ENCODE measurements at regions not wholly inside any gene's neighbourhood (a gene's known extent, or its start where the extent isn't known, plus 50 kb on each side); places are given as distances from the start of the nearest gene placed in this dataset.
"Not testable (repeated sequence)": the region's sequence is repeated elsewhere in the genome, so short reads cannot be mapped to it uniquely, and the experiment has no call there.

- intact Hi-C loops (cut with DNase I), result no loop called here
- Histone ChIP-seq H3K27me3 (no peaks in the 10 kb centered on the region), H3K4me1 (no peaks in the 10 kb centered on the region), H3K4me3 (no peak overlapping the region), H3K9me3 (no peaks in the 10 kb centered on the region), H3K36me3 (no peaks in the 10 kb centered on the region), H3K27ac (no peak overlapping the region)
- no peak for ATAC-seq
- no peak for DNase-seq
- TF ChIP-seq CTCF (IDR thresholded peaks at IDR 0.05), result no peak
Measured at GRCh38 chr9:26133537-26133936, 455.3 kb upstream of the TUSC1 start.

GRCh38 chr9:26132746-26133312 lies 454.6 kb upstream of the TUSC1 start:
- no peak for TF ChIP-seq CTCF (IDR thresholded peaks at IDR 0.05)
- Histone ChIP-seq H3K4me1 (no peaks in the 10 kb centered on the region), H3K36me3 (no peaks in the 10 kb centered on the region), H3K9me3 (no peaks in the 10 kb centered on the region), H3K27me3 (no peaks in the 10 kb centered on the region), H3K4me3 (no peak overlapping the region), H3K27ac (no peak overlapping the region)
- ATAC-seq (no peak), DNase-seq (no peak)
- intact Hi-C loops (cut with DNase I), result no loop called here

- Histone ChIP-seq H3K9me3 (no peaks in the 10 kb centered on the region), H3K27me3 (no peaks in the 10 kb centered on the region), H3K4me1 (no peaks in the 10 kb centered on the region), H3K27ac (no peak overlapping the region), H3K4me3 (no peak overlapping the region), H3K36me3 (no peaks in the 10 kb centered on the region)
- TF ChIP-seq CTCF (IDR thresholded peaks at IDR 0.05), result no peak
- ATAC-seq (no peak), DNase-seq (no peak)
- intact Hi-C loops (cut with DNase I), result no loop called here
Measured at GRCh38 chr9:26131886-26132285, 453.6 kb upstream of the TUSC1 start.

GRCh38 chr9:26129217-26129616 lies 451.0 kb upstream of the TUSC1 start:
- intact Hi-C loops (cut with DNase I), result no loop called here
- Histone ChIP-seq H3K4me1 (no peaks in the 10 kb centered on the region), H3K27ac (no peak overlapping the region), H3K36me3 (no peaks in the 10 kb centered on the region), H3K4me3 (no peak overlapping the region), H3K27me3 (no peaks in the 10 kb centered on the region), H3K9me3 (no peaks in the 10 kb centered on the region)
- DNase-seq (no peak), ATAC-seq (no peak)
- TF ChIP-seq CTCF (IDR thresholded peaks at IDR 0.05), result no peak

GRCh38 chr9:26125693-26126092 lies 447.4 kb upstream of the TUSC1 start:
- intact Hi-C loops (cut with DNase I), result no loop called here

DNA sequence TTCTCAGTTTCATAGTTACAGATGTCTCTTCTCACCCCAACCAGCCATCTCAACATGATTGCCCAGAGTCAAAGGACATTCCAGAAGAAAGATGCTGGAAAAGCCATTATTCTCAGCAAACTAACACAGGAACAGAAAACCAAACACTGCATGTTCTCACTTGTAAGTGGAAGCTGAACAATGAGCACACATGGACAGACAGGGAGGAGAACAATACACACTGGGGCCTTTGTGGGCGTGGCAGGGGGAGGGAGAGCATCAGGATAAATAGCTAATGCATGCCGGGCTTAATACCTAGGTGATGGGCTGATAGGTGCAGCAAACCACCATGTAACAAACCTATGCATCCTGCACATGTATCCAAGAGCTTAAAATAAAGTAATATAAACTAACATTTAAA lies 437.8 kb upstream of the TUSC1 start:
- ATAC-seq; H3K4me1 ChIP-seq; DNase-seq; intact Hi-C loops (cut with DNase I); H3K4me3 ChIP-seq; H3K36me3 ChIP-seq; H3K27me3 ChIP-seq; H3K27ac ChIP-seq; H3K9me3 ChIP-seq: not testable (repeated sequence)

More at GRCh38 chr9:26125693-26126092, 447.4 kb upstream of the TUSC1 start:
- no peak for TF ChIP-seq CTCF (IDR thresholded peaks at IDR 0.05)
- H3K27ac ChIP-seq, result no peak overlapping the region
- no peaks in the 10 kb centered on the region for H3K36me3 ChIP-seq
- no peaks in the 10 kb centered on the region for H3K27me3 ChIP-seq
- DNase-seq (peak in 1 of 4 donors; percentile 34), ATAC-seq (no peak)
- no peak overlapping the region for H3K4me3 ChIP-seq
- no peaks in the 10 kb centered on the region for H3K9me3 ChIP-seq
- H3K4me1 ChIP-seq, result no peaks in the 10 kb centered on the region
